ENCODE measurements at regions not wholly inside any gene's neighbourhood (a gene's known extent, or its start where the extent isn't known, plus 50 kb on each side); places are given as distances from the start of the nearest gene placed in this dataset.
"Not testable (repeated sequence)": the region's sequence is repeated elsewhere in the genome, so short reads cannot be mapped to it uniquely, and the experiment has no call there.

GRCh38 chr5:54397420-54397819, 58.1 kb upstream of the HSPB3 start:
- no peaks in the 10 kb centered on the region for H3K36me3 ChIP-seq (ENCODE audit: low read depth)
- H3K27me3 ChIP-seq (ENCODE audit: insufficient read depth, poor library complexity, severe bottlenecking) = no peaks in the 10 kb centered on the region
- no peak for ATAC-seq (ENCODE audit: low read depth)
- no peak overlapping the region for H3K27ac ChIP-seq (ENCODE audit: poor library complexity, severe bottlenecking)
- no peaks in the 10 kb centered on the region for H3K9me3 ChIP-seq (ENCODE audit: severe bottlenecking)
- H3K4me3 ChIP-seq (ENCODE audit: severe bottlenecking) = no peak overlapping the region
- no peak for TF ChIP-seq CTCF (IDR thresholded peaks at IDR 0.05; ENCODE audit: poor library complexity, severe bottlenecking)
- no peak for DNase-seq (ENCODE audit: low spot score)
- H3K4me1 ChIP-seq (ENCODE audit: insufficient read depth, poor library complexity, severe bottlenecking) = peaks cover 2% of the 10 kb centered on the region

DNA sequence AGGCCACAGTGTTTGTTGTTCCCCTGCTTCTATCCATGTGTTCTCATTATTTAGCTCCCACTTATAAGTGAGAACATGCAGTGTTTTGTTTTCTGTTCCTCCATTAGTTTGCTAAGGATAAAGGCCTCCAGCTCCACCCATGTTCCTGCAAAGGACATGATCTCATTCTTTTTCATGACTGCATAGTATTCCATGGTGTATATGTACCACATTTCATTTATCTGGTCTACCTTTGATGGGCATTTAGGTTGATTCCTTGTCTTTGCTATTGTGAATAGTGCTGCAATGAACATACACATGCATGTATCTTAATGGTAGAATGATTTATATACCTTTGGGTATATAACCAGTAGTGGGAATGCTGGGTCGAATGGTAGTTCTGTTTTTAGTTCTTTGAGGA, 62.5 kb upstream of the HSPB3 start:
- not testable (repeated sequence) for H3K27ac ChIP-seq (ENCODE audit: poor library complexity, severe bottlenecking); DNase-seq (ENCODE audit: low spot score); H3K4me1 ChIP-seq (ENCODE audit: insufficient read depth, poor library complexity, severe bottlenecking); H3K36me3 ChIP-seq (ENCODE audit: low read depth); H3K27me3 ChIP-seq (ENCODE audit: insufficient read depth, poor library complexity, severe bottlenecking); ATAC-seq (ENCODE audit: low read depth); H3K9me3 ChIP-seq (ENCODE audit: severe bottlenecking); H3K4me3 ChIP-seq (ENCODE audit: severe bottlenecking)

- Histone ChIP-seq H3K4me3 (ENCODE audit: severe bottlenecking) (no peak overlapping the region), H3K27me3 (ENCODE audit: insufficient read depth, poor library complexity, severe bottlenecking) (no peaks in the 10 kb centered on the region), H3K27ac (ENCODE audit: poor library complexity, severe bottlenecking) (no peak overlapping the region), H3K36me3 (ENCODE audit: low read depth) (no peaks in the 10 kb centered on the region), H3K4me1 (ENCODE audit: insufficient read depth, poor library complexity, severe bottlenecking) (peaks cover 10% of the 10 kb centered on the region), H3K9me3 (ENCODE audit: severe bottlenecking) (no peaks in the 10 kb centered on the region)
- no peak for ATAC-seq (ENCODE audit: low read depth)
- no peak for TF ChIP-seq CTCF (IDR thresholded peaks at IDR 0.05; ENCODE audit: poor library complexity, severe bottlenecking)
- DNase-seq (ENCODE audit: low spot score) = no peak
Observed at GRCh38 chr5:54390539-54391031, 64.9 kb upstream of the HSPB3 start.

- no peak for TF ChIP-seq CTCF (IDR thresholded peaks at IDR 0.05; ENCODE audit: poor library complexity, severe bottlenecking)
- no peak overlapping the region for H3K4me3 ChIP-seq (ENCODE audit: severe bottlenecking)
- no peaks in the 10 kb centered on the region for H3K9me3 ChIP-seq (ENCODE audit: severe bottlenecking)
- H3K4me1 ChIP-seq (ENCODE audit: insufficient read depth, poor library complexity, severe bottlenecking) = peaks cover 10% of the 10 kb centered on the region
- peak; percentile 74 for DNase-seq (ENCODE audit: low spot score)
- peak; percentile 99 for ATAC-seq (ENCODE audit: low read depth)
- H3K27ac ChIP-seq (ENCODE audit: poor library complexity, severe bottlenecking) = peak overlapping the region; percentile 27
- no peaks in the 10 kb centered on the region for H3K36me3 ChIP-seq (ENCODE audit: low read depth)
- H3K27me3 ChIP-seq (ENCODE audit: insufficient read depth, poor library complexity, severe bottlenecking) = no peaks in the 10 kb centered on the region
Observed at GRCh38 chr5:54390015-54390414, 65.5 kb upstream of the HSPB3 start.

- H3K27me3 ChIP-seq (ENCODE audit: insufficient read depth, poor library complexity, severe bottlenecking); H3K9me3 ChIP-seq (ENCODE audit: severe bottlenecking); ATAC-seq (ENCODE audit: low read depth); DNase-seq (ENCODE audit: low spot score); H3K4me3 ChIP-seq (ENCODE audit: severe bottlenecking); H3K36me3 ChIP-seq (ENCODE audit: low read depth); H3K4me1 ChIP-seq (ENCODE audit: insufficient read depth, poor library complexity, severe bottlenecking): not testable (repeated sequence)
- peak overlapping the region; percentile 27 for H3K27ac ChIP-seq (ENCODE audit: poor library complexity, severe bottlenecking)
Observed at GRCh38 chr5:54389399-54389798, 66.1 kb upstream of the HSPB3 start.

- TF ChIP-seq CTCF (IDR thresholded peaks at IDR 0.05; ENCODE audit: poor library complexity, severe bottlenecking) = no peak
- peaks cover 10% of the 10 kb centered on the region for H3K4me1 ChIP-seq (ENCODE audit: insufficient read depth, poor library complexity, severe bottlenecking)
- H3K9me3 ChIP-seq (ENCODE audit: severe bottlenecking) = no peaks in the 10 kb centered on the region
- ATAC-seq (ENCODE audit: low read depth) (no peak), DNase-seq (ENCODE audit: low spot score) (no peak)
- no peak overlapping the region for H3K4me3 ChIP-seq (ENCODE audit: severe bottlenecking)
- no peaks in the 10 kb centered on the region for H3K36me3 ChIP-seq (ENCODE audit: low read depth)
- no peaks in the 10 kb centered on the region for H3K27me3 ChIP-seq (ENCODE audit: insufficient read depth, poor library complexity, severe bottlenecking)
- no peak overlapping the region for H3K27ac ChIP-seq (ENCODE audit: poor library complexity, severe bottlenecking)
Observed at GRCh38 chr5:54388811-54389210, 66.7 kb upstream of the HSPB3 start.
